ENCODE measurements at regions not wholly inside any gene's neighbourhood (a gene's known extent, or its start where the extent isn't known, plus 50 kb on each side); places are given as distances from the start of the nearest gene placed in this dataset.

DNA sequence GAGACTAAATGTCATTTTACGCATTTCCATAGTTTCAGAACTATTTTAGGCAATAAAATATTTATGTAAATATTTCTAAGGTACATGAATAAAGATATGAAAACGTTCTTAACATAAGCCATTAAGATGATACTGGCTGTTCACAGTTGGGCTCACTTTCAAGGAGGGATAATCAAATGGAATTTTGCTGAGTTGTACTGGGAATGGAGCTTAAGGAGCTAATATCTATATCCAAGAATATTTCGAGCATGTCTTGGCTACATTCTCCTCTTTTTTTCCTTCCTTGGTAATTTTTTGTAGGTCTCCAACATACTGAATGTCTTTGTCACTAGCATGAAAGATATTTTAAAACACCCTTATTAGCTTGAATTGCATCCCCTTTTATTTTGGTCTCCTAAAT lies 383.4 kb downstream of the RAP2B start:
- DNase-seq (ENCODE audit: low read depth, low spot score) (no peak), ATAC-seq (no peak)
- Histone ChIP-seq H2AFZ (ENCODE audit: low read depth, low read length, poor library complexity, severe bottlenecking) (no peak overlapping the region), H3K4me2 (ENCODE audit: low read length) (no peak overlapping the region), H3K27me3 (ENCODE audit: insufficient read depth, low read length) (no peaks in the 10 kb centered on the region), H3K9me2 (ENCODE audit: insufficient read depth) (no peaks in the 10 kb centered on the region), H3K79me2 (ENCODE audit: insufficient read depth, low read length) (no peaks in the 10 kb centered on the region), H3K36me3 (ENCODE audit: control insufficient read depth in 1 of 2, insufficient read depth in 2 of 2, low read length in 2 of 2) (no peaks in the 10 kb centered on the region), H3K9ac (ENCODE audit: low read length) (no peak overlapping the region), H3K4me1 (ENCODE audit: control insufficient read depth in 1 of 2, insufficient read depth in 2 of 2, low read length in 2 of 2) (no peaks in the 10 kb centered on the region), H3K9me3 (ENCODE audit: control insufficient read depth in 1 of 2, insufficient read depth in 1 of 2, low read depth in 1 of 2, low read length in 2 of 2) (no peaks in the 10 kb centered on the region), H4K20me1 (ENCODE audit: insufficient read depth) (no peaks in the 10 kb centered on the region), H3K27ac (ENCODE audit: low read depth, low read length) (no peak overlapping the region), H3K4me3 (replicated peaks in 1 of 2; ENCODE audit: low read depth in 1 of 2, low read length in 2 of 2) (no peak overlapping the region)
- intact Hi-C loops (cut with micrococcal nuclease) = no loop called here
- RAD21 ChIA-PET (ENCODE audit: low non-redundant PET in 1 of 2, low total read pairs in 2 of 2, uncharacterized antibody in 2 of 2, unreplicated experiment in 2 of 2) = no interaction called here
- POLR2A ChIA-PET = no interaction called here
- BruUV-seq (replicated peaks) = no TSS peak
- CTCF ChIA-PET = no interaction called here
- TF ChIP-seq CEBPB (IDR thresholded peaks at IDR 0.05; ENCODE audit: low read depth) (no peak), ELF1 (IDR thresholded peaks at IDR 0.05; ENCODE audit: borderline replicate concordance, low read depth) (no peak), YY1 (IDR thresholded peaks at IDR 0.05; ENCODE audit: extremely low read depth, insufficient replicate concordance, low read depth, low read length) (no peak), ZBTB33 (IDR thresholded peaks at IDR 0.05; ENCODE audit: extremely low read depth, insufficient replicate concordance, low read length) (no peak), CTCF (IDR thresholded peaks at IDR 0.05 in 2 of 3, conservative IDR thresholded peaks at IDR 0.05 in 1 of 3; ENCODE audit: borderline replicate concordance in 1 of 3, insufficient read depth in 1 of 3, low read depth in 2 of 3, low read length in 2 of 3) (no peak)

Measured in HCT116 (cell line).